ENCODE measurements at regions not wholly inside any gene's neighbourhood (a gene's known extent, or its start where the extent isn't known, plus 50 kb on each side); places are given as distances from the start of the nearest gene placed in this dataset.

- TF ChIP-seq MAX (IDR thresholded peaks at IDR 0.05) (no peak), RAD21 (IDR thresholded peaks at IDR 0.05; ENCODE audit: low read depth) (no peak), TAF1 (IDR thresholded peaks at IDR 0.05; ENCODE audit: low read depth) (no peak), NFIC (IDR thresholded peaks at IDR 0.05) (no peak), EGR1 (IDR thresholded peaks at IDR 0.05) (no peak), REST (IDR thresholded peaks at IDR 0.05; ENCODE audit: low read depth) (no peak), EP300 (IDR thresholded peaks at IDR 0.05; ENCODE audit: borderline replicate concordance) (no peak), CREB1 (IDR thresholded peaks at IDR 0.05; ENCODE audit: low read depth) (no peak), YY1 (IDR thresholded peaks at IDR 0.05; ENCODE audit: low read depth) (no peak), CEBPB (IDR thresholded peaks at IDR 0.05) (no peak), TEAD4 (IDR thresholded peaks at IDR 0.05) (no peak), TCF12 (IDR thresholded peaks at IDR 0.05; ENCODE audit: low read depth) (no peak), ZBTB7A (IDR thresholded peaks at IDR 0.05; ENCODE audit: low read depth) (no peak)
- TF ChIP-seq, protein P1, sequence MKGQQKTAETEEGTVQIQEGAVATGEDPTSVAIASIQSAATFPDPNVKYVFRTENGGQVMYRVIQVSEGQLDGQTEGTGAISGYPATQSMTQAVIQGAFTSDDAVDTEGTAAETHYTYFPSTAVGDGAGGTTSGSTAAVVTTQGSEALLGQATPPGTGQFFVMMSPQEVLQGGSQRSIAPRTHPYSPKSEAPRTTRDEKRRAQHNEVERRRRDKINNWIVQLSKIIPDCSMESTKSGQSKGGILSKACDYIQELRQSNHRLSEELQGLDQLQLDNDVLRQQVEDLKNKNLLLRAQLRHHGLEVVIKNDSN (IDR thresholded peaks at IDR 0.05): no peak
These were observed 85.1 kb upstream of the USP47 start for GRCh38 chr11:11756718-11757117.

All from Ishikawa (cell line).